HCEC 1CT (cell line): ENCODE measurements at regions not wholly inside any gene's neighbourhood (a gene's known extent, or its start where the extent isn't known, plus 50 kb on each side); places are given as distances from the start of the nearest gene placed in this dataset.

ENCODE experiments used
- DNase-seq: peaks from one replicate; pipeline ENCODE4 v3.0.0-alpha.2; 2017

- DNase-seq: no peak
Observed at GRCh38 chr3:157573780-157574378, 70.7 kb upstream of the VEPH1 start.

- DNase-seq: no peak
Observed at GRCh38 chr3:157573281-157573680, 70.1 kb upstream of the VEPH1 start.

GRCh38 chr3:157572559-157573270 is 69.5 kb upstream of the VEPH1 start:
- DNase-seq: peak; percentile 57

- DNase-seq: no peak
Observed at GRCh38 chr3:157566596-157566995, 63.4 kb upstream of the VEPH1 start.

GRCh38 chr3:157559401-157559800 is 56.2 kb upstream of the VEPH1 start:
- DNase-seq: peak; percentile 78
